ENCODE measurements at regions not wholly inside any gene's neighbourhood (a gene's known extent, or its start where the extent isn't known, plus 50 kb on each side); places are given as distances from the start of the nearest gene placed in this dataset.

DNA sequence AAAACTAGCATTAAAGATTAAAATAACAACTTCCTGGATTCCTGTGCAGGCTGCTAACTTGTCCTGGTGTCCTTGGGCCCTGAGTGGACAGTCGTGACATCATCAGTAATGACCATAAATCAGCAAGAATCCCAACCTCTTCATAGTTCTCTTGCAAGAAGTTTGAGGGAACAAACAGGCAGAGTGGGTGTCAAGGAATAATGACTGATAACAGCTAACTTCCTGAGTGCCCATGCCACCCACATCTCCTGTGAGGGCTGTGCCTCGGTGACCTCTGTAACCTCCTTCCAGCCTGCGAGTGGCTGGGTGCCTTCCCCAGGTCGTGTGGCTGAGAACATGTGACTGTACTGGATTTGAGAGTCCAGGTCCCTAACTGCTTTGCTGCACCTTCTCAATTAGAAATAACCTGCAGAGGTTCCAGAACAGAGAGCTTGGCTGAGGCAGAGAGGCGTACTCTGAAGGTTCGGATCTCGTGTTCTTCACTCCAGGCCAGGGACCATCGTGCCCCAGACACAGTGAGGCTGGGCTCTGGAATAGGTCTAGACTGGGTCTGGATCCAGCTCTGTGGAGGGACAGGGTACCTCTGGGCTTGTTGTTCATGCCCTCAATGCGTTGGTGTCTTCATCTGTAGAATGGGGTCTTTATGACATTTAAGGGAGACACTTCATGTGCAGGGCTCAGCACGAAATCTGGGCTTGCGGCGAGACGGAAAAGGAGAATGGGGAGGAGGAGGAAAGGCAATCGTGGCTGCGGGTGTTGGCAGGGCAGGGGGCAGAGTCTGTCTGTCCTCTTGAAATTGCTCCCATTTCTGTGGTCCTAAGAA is 313.1 kb upstream of the ZNF32 start (continued):
- TF ChIP-seq, protein P1, sequence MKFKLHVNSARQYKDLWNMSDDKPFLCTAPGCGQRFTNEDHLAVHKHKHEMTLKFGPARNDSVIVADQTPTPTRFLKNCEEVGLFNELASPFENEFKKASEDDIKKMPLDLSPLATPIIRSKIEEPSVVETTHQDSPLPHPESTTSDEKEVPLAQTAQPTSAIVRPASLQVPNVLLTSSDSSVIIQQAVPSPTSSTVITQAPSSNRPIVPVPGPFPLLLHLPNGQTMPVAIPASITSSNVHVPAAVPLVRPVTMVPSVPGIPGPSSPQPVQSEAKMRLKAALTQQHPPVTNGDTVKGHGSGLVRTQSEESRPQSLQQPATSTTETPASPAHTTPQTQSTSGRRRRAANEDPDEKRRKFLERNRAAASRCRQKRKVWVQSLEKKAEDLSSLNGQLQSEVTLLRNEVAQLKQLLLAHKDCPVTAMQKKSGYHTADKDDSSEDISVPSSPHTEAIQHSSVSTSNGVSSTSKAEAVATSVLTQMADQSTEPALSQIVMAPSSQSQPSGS (IDR thresholded peaks at IDR 0.05; ENCODE audit: low read length), result no peak
- TF ChIP-seq, protein P2, sequence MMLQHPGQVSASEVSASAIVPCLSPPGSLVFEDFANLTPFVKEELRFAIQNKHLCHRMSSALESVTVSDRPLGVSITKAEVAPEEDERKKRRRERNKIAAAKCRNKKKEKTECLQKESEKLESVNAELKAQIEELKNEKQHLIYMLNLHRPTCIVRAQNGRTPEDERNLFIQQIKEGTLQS (IDR thresholded peaks at IDR 0.05; ENCODE audit: insufficient read depth, low read depth, low read length), result no peak

Data from H1 (cell line).